ENCODE measurements at regions not wholly inside any gene's neighbourhood (a gene's known extent, or its start where the extent isn't known, plus 50 kb on each side); places are given as distances from the start of the nearest gene placed in this dataset.

DNA sequence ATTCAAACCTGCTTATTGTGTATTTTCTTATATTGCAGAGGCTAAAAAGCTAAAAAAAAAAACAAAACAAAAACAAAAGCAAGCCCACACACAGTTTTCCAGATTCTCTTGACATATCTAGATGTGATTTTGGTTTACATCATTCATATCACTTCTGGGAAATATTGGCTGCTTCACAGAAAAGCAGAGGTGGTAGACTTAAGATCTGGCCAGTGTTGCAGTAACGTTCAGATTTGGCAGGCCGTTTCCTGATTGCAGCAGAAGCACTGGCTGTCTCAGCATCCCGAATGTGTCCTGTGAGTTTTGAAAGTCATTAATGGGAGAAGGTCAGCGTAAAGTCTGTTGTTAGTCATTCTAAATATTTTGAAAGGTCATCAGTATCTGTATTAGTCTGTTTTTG is 2062.0 kb downstream of the ARAP2 start:
- H3K27ac ChIP-seq, result peak overlapping the region; percentile 77
- 52 to 69% methylated on average over 4 of the region's 4 CpGs for WGBS, 2 experiments (ENCODE audit: low coverage in 1 of 2, low lambda C conversion rate in 2 of 2, missing lambda C conversion rate in 2 of 2)
- H4K20me1 ChIP-seq (ENCODE audit: insufficient read depth), result no peaks in the 10 kb centered on the region
- in situ Hi-C loops (cut with MboI), result no loop called here
- peaks cover 30% of the 10 kb centered on the region for H3F3A ChIP-seq (ENCODE audit: insufficient read depth)
- TF ChIP-seq EZH2phosphoT487 (IDR thresholded peaks at IDR 0.05; ENCODE audit: insufficient read depth, low read depth) (no peak), EZH2 (IDR thresholded peaks at IDR 0.05; ENCODE audit: insufficient read depth, poor library complexity, severe bottlenecking) (no peak)
- H3K9ac ChIP-seq, result no peak overlapping the region
- H3K4me3 ChIP-seq, result peak overlapping the region; percentile 38
- no peaks in the 10 kb centered on the region for H3K36me3 ChIP-seq (ENCODE audit: low read depth)
- H3K4me2 ChIP-seq (ENCODE audit: unreplicated experiment), result peak overlapping the region; percentile 63
- peak overlapping the region; percentile 15; the same call in 1 of the 2 replicates for H2AFZ ChIP-seq
- H3K9me3 ChIP-seq (ENCODE audit: low read depth), result no peaks in the 10 kb centered on the region
- no peaks in the 10 kb centered on the region for H3K27me3 ChIP-seq (replicated peaks; ENCODE audit: insufficient read depth)
- peak; percentile 44 for DNase-seq
- H3K4me1 ChIP-seq (ENCODE audit: insufficient read depth), result peaks cover 36% of the 10 kb centered on the region
- H3K9me2 ChIP-seq (ENCODE audit: insufficient read depth), result no peaks in the 10 kb centered on the region
- no peaks in the 10 kb centered on the region for H3K79me2 ChIP-seq (ENCODE audit: insufficient read depth)

DNA sequence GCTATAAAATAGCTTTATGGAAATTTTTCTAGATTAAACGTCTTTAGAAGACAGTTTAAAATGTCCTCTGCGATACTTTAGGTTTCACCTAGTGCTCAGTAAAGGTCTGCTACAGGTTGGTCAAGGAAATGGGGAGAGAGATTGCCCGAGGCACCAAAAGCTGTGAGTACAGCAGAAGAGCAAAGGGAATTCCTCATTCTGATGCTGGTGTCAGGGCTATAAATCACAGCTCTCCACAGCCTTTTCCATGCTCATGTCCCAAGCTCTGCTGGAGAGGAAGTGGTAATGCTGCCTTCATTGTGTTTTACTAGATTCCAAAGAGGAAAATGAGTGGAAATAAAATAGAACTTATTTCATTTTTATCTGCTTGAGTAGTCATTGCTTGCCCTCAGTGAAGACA is 2060.4 kb downstream of the ARAP2 start:
- Histone ChIP-seq H4K20me1 (ENCODE audit: insufficient read depth) (no peaks in the 10 kb centered on the region), H3K9me3 (ENCODE audit: low read depth) (no peaks in the 10 kb centered on the region), H3K79me2 (ENCODE audit: insufficient read depth) (no peaks in the 10 kb centered on the region), H3K4me1 (ENCODE audit: insufficient read depth) (peaks cover 36% of the 10 kb centered on the region), H3K27ac (no peak overlapping the region), H3K4me3 (no peak overlapping the region), H3K4me2 (ENCODE audit: unreplicated experiment) (no peak overlapping the region), H3K36me3 (ENCODE audit: low read depth) (no peaks in the 10 kb centered on the region), H3K27me3 (replicated peaks; ENCODE audit: insufficient read depth) (no peaks in the 10 kb centered on the region), H2AFZ (no peak overlapping the region), H3K9me2 (ENCODE audit: insufficient read depth) (no peaks in the 10 kb centered on the region), H3F3A (ENCODE audit: insufficient read depth) (peaks cover 30% of the 10 kb centered on the region), H3K9ac (no peak overlapping the region)
- whole genome bisulfite sequencing, 2 experiments (ENCODE audit: low coverage in 1 of 2, low lambda C conversion rate in 2 of 2, missing lambda C conversion rate in 2 of 2), result 77 to 79% methylated on average over 3 of the region's 3 CpGs
- no peak for TF ChIP-seq EZH2phosphoT487 (IDR thresholded peaks at IDR 0.05; ENCODE audit: insufficient read depth, low read depth)
- TF ChIP-seq EZH2 (IDR thresholded peaks at IDR 0.05; ENCODE audit: insufficient read depth, poor library complexity, severe bottlenecking), result no peak
- in situ Hi-C loops (cut with MboI), result no loop called here
- DNase-seq, result no peak

DNA sequence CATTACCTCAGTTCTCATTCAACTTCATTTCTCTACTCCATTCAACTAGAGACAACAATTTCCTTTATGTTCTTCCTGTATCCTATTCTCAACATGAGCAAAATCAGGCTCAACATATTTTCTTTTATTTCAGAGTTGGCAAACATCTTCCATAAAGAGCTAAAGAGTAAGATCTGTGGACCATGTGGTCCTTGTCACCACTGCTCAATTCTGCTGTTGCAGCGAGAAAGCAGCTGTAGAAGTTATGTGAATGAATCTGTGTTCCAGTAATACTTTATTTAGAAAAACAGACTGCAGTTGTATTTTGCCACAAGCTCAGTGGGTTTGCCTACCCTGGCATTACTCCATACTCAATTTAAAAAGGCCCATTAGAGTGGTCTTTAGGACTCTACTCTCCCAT is 2057.3 kb downstream of the ARAP2 start:
- H3F3A ChIP-seq (ENCODE audit: insufficient read depth), result peaks cover 12% of the 10 kb centered on the region
- DNase-seq, result no peak
- in situ Hi-C loops (cut with MboI), result no loop called here

DNA sequence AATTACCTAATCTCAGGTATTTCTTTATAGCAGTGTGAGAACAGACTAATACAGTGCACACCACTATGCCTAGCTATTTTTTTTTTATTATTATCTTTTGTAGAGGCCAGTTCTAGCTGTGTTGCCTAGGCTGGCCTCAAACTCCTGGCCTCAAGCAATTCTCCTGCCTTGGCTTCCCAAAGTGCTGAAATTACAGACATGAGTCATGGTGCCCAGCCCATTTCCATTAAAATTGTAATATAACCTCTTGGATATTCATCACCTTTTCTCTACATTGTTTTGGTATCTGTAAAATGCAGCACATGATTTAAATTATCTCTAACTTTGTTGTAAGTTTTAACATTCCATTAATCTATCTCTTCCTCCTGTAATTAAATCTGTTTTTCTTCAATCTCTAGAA is 2052.9 kb downstream of the ARAP2 start:
- no peaks in the 10 kb centered on the region for H3K9me2 ChIP-seq (ENCODE audit: insufficient read depth)
- no peaks in the 10 kb centered on the region for H3K79me2 ChIP-seq (ENCODE audit: insufficient read depth)
- H4K20me1 ChIP-seq (ENCODE audit: insufficient read depth), result no peaks in the 10 kb centered on the region
- no peak overlapping the region for H3K9ac ChIP-seq
- peaks cover 18% of the 10 kb centered on the region for H3K4me1 ChIP-seq (ENCODE audit: insufficient read depth)
- no peak overlapping the region for H3K4me3 ChIP-seq
- TF ChIP-seq EZH2phosphoT487 (IDR thresholded peaks at IDR 0.05; ENCODE audit: insufficient read depth, low read depth), result no peak
- TF ChIP-seq EZH2 (IDR thresholded peaks at IDR 0.05; ENCODE audit: insufficient read depth, poor library complexity, severe bottlenecking), result no peak
- H3K27ac ChIP-seq, result no peak overlapping the region
- H3K9me3 ChIP-seq (ENCODE audit: low read depth), result no peaks in the 10 kb centered on the region
- H3F3A ChIP-seq (ENCODE audit: insufficient read depth), result peaks cover 11% of the 10 kb centered on the region
- H3K36me3 ChIP-seq (ENCODE audit: low read depth), result no peaks in the 10 kb centered on the region
- H3K4me2 ChIP-seq (ENCODE audit: unreplicated experiment), result no peak overlapping the region
- no peaks in the 10 kb centered on the region for H3K27me3 ChIP-seq (replicated peaks; ENCODE audit: insufficient read depth)
- H2AFZ ChIP-seq, result no peak overlapping the region
- no peak for DNase-seq
- in situ Hi-C loops (cut with MboI), result no loop called here

More for the DNA sequence above, 2057.3 kb downstream of the ARAP2 start:
- H3K27ac ChIP-seq, result no peak overlapping the region
- TF ChIP-seq EZH2 (IDR thresholded peaks at IDR 0.05; ENCODE audit: insufficient read depth, poor library complexity, severe bottlenecking) (no peak), EZH2phosphoT487 (IDR thresholded peaks at IDR 0.05; ENCODE audit: insufficient read depth, low read depth) (no peak)
- H2AFZ ChIP-seq, result no peak overlapping the region
- H3K27me3 ChIP-seq (replicated peaks; ENCODE audit: insufficient read depth), result no peaks in the 10 kb centered on the region
- no peaks in the 10 kb centered on the region for H3K36me3 ChIP-seq (ENCODE audit: low read depth)
- no peak overlapping the region for H3K9ac ChIP-seq
- no peaks in the 10 kb centered on the region for H3K9me2 ChIP-seq (ENCODE audit: insufficient read depth)
- WGBS, 2 experiments (ENCODE audit: low coverage in 1 of 2, low lambda C conversion rate in 2 of 2, missing lambda C conversion rate in 2 of 2), result 52 to 77% methylated on average over 1 of the region's 1 CpG
- H3K79me2 ChIP-seq (ENCODE audit: insufficient read depth), result no peaks in the 10 kb centered on the region
- no peak overlapping the region for H3K4me3 ChIP-seq
- no peaks in the 10 kb centered on the region for H3K9me3 ChIP-seq (ENCODE audit: low read depth)
- H4K20me1 ChIP-seq (ENCODE audit: insufficient read depth), result no peaks in the 10 kb centered on the region
- peaks cover 7% of the 10 kb centered on the region for H3K4me1 ChIP-seq (ENCODE audit: insufficient read depth)
- H3K4me2 ChIP-seq (ENCODE audit: unreplicated experiment), result no peak overlapping the region
